AG04450 (cell line): ENCODE measurements at regions not wholly inside any gene's neighbourhood (a gene's known extent, or its start where the extent isn't known, plus 50 kb on each side); places are given as distances from the start of the nearest gene placed in this dataset.

Source experiments
- CTCF ChIA-PET: fragments of 300-600, 350-600 bp; formaldehyde crosslinking; extraction: SDS; loops from one replicate; lab custom pipeline; 2022; ENCODE audit warnings: antibody characterized with exemption, inconsistent platforms; lab: Charles Lee
- POLR2A ChIA-PET: fragments of 350-600 bp; formaldehyde crosslinking; extraction: SDS; loops from one replicate; lab custom pipeline; 2021; ENCODE audit warnings: antibody characterized with exemption, inconsistent platforms; lab: Yijun Ruan, JAX
- DNase-seq: peaks from one replicate; pipeline ENCODE4 v3.0.0-alpha.2; 2011; ENCODE audit warnings: low read depth, low spot score
- H3K27ac ChIP-seq: one replicate; pipeline ENCODE4 v1.5.1; 2012; ENCODE audit warnings: low read depth, low read length, control low read depth
- H3K27me3 ChIP-seq: one replicate; pipeline ENCODE4 v1.6.0; 2012; ENCODE audit warnings: low read length; ENCODE audit not compliant: control insufficient read depth, insufficient read depth
- H3K4me3 ChIP-seq: 2 replicates; pipeline ENCODE4 v1.5.1; 2011; ENCODE audit warnings: mild to moderate bottlenecking, low read depth, low read length, control low read depth
- H3K9me3 ChIP-seq: 2 replicates; pipeline ENCODE4 v1.5.1; 2012; ENCODE audit warnings: low read length; ENCODE audit not compliant: control insufficient read depth, insufficient read depth
- TF ChIP-seq, protein P1 (sequence below): IDR thresholded peaks from 2 replicates; pipeline ENCODE4 v1.5.1; 2011; ENCODE audit warnings: low read depth, low read length, control low read depth, inconsistent platforms

- Histone ChIP-seq H3K27ac (no peak overlapping the region), H3K27me3 (no peaks in the 10 kb centered on the region), H3K9me3 (no peaks in the 10 kb centered on the region), H3K4me3 (no peak overlapping the region)
- ChIA-PET CTCF (interaction anchor here (1.3 kb wide), 2 partner anchors 21 to 97 kb away, joined by 3 read pairs; no protein-coding TSS in a partner anchor), POLR2A (no interaction called here)
- TF ChIP-seq, protein P1, sequence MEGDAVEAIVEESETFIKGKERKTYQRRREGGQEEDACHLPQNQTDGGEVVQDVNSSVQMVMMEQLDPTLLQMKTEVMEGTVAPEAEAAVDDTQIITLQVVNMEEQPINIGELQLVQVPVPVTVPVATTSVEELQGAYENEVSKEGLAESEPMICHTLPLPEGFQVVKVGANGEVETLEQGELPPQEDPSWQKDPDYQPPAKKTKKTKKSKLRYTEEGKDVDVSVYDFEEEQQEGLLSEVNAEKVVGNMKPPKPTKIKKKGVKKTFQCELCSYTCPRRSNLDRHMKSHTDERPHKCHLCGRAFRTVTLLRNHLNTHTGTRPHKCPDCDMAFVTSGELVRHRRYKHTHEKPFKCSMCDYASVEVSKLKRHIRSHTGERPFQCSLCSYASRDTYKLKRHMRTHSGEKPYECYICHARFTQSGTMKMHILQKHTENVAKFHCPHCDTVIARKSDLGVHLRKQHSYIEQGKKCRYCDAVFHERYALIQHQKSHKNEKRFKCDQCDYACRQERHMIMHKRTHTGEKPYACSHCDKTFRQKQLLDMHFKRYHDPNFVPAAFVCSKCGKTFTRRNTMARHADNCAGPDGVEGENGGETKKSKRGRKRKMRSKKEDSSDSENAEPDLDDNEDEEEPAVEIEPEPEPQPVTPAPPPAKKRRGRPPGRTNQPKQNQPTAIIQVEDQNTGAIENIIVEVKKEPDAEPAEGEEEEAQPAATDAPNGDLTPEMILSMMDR: no peak
- DNase-seq: no peak
These were observed 51.0 kb upstream of the MPDZ start for GRCh38 chr9:13330396-13331004.
